Inflammatory macrophage treated with lipopolysaccharide for 1 hour (primary cell): ENCODE measurements at regions not wholly inside any gene's neighbourhood (a gene's known extent, or its start where the extent isn't known, plus 50 kb on each side); places are given as distances from the start of the nearest gene placed in this dataset.

Source experiments
- DNase-seq, 2 donors: peaks; one replicate each; pipeline ENCODE4 v3.0.0-alpha.2; 2020 to 2022

GRCh38 chr12:69097619-69098368 is 141.6 kb upstream of the CPSF6 start:
- DNase-seq: no peak

- DNase-seq: peak; percentile 14
Observed at GRCh38 chr12:69099201-69099837, 140.1 kb upstream of the CPSF6 start.

DNA sequence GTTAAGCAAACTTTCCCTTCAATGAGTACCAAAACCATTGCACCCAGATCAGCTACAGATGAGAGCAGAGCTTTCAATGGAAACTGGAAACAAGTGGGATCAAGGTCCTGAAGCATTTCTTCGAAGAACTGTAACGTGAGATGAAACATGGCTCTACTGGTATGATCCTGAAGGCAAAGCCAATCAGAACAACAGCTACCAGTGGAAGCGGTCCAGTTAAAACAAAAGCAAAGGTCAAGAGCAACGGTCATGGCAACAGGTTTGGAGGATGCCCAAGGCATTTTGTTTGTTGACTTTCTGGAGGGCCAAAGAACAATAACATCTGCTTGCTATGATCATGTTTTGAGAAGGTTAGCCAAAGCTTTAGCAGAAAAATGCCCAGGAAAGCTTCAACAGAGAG is 137.9 kb upstream of the CPSF6 start:
- no peak for DNase-seq

- peak; percentile 66 to 79 for DNase-seq
Observed at GRCh38 chr12:69102856-69103255, 136.5 kb upstream of the CPSF6 start.

DNA sequence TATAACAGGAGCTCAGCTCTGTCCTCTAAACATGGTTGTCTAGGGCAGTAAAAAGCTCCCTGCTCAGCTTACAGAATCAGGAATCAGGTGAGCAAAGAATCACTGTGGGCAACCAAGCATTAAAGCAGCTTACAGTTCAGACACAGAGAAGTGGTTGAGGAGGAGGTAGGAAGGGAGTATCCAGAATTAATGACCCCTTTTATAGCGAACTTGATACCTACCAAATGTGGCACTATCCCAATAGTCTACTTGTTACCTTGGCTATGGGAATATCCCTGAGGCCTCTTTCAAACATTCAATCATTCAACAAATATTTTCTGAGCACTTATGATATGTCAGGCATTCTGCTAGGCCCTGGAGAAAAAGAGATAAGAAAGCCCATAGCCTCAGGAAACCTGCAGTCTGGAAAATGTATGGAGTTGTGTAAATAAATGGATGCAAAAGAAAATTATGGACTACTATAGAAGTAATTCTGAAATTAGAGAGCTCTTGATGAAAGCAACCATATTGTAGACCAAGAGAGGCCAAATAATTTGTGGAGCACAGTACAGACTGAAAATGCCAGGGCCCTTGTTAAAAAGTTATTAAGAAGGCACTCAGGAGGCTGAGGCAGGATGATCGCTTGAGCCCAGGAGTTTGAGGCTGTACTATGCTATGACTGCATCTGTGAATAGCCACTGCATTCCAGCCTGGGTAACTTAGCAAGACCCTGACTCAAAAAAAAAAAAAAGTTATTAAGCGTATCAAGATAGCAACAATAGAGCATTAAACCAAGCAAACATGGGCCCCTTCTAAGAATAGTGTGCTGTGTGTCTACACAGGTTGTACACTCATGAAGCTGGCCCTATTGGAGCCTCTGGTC is 134.0 kb upstream of the CPSF6 start:
- DNase-seq: no peak

DNA sequence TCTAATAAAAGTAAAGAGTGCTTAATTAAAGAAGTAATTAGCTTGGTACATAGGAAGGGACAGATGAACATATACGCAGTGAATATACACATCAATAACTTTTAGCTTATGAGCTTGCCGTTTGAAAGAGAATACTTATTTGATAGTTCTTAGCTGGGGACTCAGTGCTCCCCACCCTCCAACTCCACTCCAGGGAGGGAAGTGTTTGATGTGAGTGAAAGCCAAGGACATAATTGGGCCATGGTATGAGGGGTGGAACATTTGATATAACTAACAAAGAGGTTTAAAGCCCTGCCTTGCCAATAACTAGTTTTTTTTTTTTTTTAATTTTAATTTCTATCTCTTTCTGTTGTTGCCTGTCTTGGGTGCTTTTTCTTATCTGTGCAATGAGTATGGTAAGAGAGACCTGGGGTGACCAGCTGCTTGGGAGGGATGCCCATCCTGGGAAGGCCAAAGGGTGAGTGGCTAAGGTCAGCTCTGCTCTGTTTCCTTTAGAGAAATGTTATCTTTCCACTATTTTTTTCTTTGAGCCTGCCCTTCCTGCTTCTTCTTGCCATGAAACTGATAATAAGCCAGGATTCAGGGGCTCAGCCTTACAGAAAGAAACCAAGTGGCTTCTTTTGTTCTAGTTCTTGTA is 132.8 kb upstream of the CPSF6 start:
- no peak for DNase-seq

DNA sequence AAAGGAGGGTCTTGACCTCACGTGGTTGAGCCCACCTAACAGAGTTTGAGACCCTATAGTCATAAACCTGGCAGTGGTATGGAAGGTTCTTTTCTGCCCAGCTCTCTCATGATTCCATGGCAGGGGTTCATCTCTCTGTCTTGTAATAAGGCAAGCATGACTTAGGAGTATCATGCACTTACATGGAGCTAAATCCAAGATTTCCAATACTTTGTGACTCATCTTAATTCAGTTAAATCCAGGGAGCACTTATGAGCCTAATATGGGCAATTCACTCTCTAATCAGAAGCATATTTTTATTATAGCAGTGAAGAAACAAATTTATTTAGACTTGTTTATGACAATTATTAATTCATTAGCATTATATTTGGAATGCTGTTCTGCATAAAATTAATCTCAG is 131.8 kb upstream of the CPSF6 start:
- no peak for DNase-seq

DNA sequence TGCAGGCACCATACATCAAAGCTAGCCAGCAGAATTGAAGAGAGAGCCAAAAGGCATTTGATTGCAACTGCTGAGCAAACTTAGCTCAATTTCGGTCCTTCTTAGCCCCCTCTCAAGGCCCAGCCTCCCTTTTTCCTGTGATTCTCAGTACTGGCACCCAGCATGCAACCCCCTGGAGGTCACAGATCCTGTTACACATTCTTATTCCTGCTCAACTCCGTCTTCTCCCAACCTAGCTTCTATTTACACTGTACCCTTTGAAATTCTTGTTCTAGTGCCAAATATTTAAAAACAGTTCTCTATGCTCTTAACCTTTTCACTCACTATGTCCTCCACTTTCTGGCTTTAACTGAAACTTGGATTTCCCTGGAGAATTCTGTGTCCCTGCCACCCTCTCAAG is 131.3 kb upstream of the CPSF6 start:
- DNase-seq: no peak

GRCh38 chr12:69112616-69113015 is 126.8 kb upstream of the CPSF6 start:
- no peak for DNase-seq

GRCh38 chr12:69115099-69115498 is 124.3 kb upstream of the CPSF6 start:
- DNase-seq: peak in 1 of 2 donors; percentile 38

DNA sequence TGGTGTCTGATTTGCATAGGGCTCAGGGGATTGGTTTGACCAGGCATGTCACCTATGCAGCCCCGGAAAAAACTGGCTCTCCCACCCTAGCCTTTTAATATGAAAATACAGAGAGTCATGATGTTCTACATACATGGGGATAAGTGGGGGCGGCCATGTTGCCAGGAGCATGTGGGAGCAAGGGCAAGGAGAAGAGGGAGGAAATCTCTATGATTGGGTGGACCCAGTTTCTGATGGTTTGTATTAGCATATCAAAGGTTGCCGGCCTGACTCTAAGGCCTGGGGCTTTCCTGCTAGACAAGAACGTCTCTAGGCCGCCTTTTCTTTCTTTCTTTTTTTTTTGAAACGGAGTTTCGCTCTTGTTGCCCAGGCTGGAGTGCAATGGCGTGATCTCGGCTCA is 123.4 kb upstream of the CPSF6 start:
- DNase-seq: no peak

- DNase-seq: no peak
Observed at GRCh38 chr12:69117566-69118266, 121.7 kb upstream of the CPSF6 start.

DNA sequence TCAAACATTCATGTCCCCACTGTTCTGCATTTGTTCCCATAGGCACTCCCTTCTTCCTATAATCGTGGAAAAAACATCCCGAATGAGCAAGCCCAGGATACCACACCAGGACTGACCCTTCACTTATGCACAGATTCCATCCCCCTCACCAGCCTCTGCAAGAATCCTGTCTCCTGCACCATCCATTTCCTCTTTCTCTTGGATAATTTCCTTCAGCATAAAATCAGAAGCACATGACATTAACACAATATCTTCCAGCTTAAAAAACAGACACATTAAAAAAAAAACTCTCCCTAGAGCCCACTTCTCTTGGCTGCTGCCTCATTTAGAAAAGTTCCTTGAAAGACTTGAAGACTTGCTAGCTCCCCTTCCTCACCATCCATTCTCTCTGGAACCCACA is 120.9 kb upstream of the CPSF6 start:
- DNase-seq: peak in 1 of 2 donors; percentile 20

DNA sequence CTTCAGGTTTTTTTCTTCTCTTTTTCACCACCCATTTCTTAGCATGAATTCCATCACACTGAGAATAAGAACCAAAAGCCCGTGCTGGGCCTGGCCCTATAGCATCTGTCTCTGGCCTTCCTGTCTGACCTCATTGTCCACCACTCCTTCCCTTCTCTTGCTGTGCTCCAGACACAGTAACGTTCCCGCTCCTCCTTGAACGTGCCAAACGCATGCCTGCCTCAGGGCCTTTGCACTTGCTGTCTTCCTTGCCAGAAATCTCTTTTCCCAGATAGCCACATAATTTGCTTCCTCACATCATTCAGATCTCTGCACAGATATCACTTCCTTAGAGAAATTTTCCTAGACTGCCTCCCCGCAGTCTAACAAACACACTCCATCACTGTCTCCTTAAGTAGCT is 119.6 kb upstream of the CPSF6 start:
- no peak for DNase-seq

DNA sequence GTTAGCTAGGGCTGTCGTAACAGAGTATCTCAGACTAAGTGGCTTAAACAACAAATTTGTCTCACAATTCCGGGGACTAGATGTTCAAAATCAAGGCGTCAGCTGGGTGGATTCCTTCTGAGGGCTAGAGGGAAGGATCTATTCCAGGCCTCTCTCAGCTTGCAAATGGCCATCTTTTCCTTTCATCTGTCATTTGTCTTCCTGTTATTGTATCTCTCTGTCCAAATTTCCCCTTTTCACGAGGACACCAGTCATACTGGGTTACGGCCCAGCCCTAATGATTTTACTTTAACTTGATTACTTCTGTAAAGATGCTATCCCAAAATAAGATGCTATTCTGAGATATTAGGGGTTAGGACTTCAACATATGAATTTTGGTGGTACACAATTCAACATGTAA is 119.0 kb upstream of the CPSF6 start:
- no peak for DNase-seq

- DNase-seq: no peak
Observed at GRCh38 chr12:69123311-69123710, 116.1 kb upstream of the CPSF6 start.

- DNase-seq: no peak
Observed at GRCh38 chr12:69123919-69124638, 115.3 kb upstream of the CPSF6 start.

DNA sequence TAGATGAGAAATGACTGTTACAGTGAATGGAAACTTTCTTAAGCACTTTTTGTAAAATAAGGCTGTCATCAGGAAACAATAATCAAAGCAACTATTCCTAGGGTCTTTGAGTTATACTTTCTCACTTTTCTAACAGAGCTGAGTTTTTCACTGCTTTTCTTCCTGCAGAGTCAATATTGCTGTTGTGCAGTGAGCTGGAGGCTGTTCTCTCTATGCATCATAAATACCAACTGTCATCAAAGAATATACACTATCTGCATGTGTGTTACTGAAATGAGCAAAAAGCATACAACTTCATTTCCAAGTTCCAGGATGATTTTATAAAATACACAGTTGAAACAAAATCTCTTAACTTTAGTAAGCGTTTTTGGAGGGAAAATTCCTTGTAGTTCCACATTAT is 110.4 kb upstream of the CPSF6 start:
- no peak for DNase-seq

GRCh38 chr12:69129564-69129963 is 109.8 kb upstream of the CPSF6 start:
- no peak for DNase-seq

DNA sequence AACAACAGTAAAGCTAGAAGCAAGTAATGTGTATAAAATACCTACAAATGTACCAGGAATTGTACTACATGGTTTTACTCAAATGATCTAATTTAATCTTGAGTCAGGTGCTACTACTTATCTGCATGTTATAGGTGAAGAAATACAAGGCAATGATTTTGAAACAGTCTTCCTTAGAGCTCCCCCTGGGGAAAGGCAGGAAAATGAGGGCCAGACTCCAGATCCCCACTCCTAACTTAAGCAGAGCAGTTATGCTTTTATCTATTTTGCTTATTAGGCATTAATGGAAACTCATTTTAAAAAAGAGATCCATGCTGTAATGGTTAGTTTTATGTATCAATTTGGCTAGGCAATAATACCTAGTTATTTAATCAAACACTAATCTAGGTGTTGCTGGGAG is 109.3 kb upstream of the CPSF6 start:
- DNase-seq: no peak

GRCh38 chr12:69131077-69131476 is 108.3 kb upstream of the CPSF6 start:
- no peak for DNase-seq
